Vagina (tissue), 2 donors: ENCODE measurements at regions not wholly inside any gene's neighbourhood (a gene's known extent, or its start where the extent isn't known, plus 50 kb on each side); places are given as distances from the start of the nearest gene placed in this dataset.

Experiments
- DNase-seq, 2 donors: peaks; one replicate each; pipeline ENCODE4 v3.0.0-alpha.2; 2017; ENCODE audit errors: extremely low spot score in 2 of 2
- H3K27ac ChIP-seq: fragments of 200-600 bp; sonication (generic); one replicate; pipeline ENCODE4 v1.5.1; 2019
- H3K27me3 ChIP-seq: fragments of 200-600 bp; sonication (generic); one replicate; pipeline ENCODE4 v1.5.1; 2019
- H3K36me3 ChIP-seq, 2 donors: fragments of 200-600 bp; sonication (generic); one replicate each; pipeline ENCODE4 v1.5.1; 2017 to 2019
- H3K4me1 ChIP-seq: fragments of 200-600 bp; sonication (generic); one replicate; pipeline ENCODE4 v1.5.1; 2019
- H3K4me3 ChIP-seq, 2 donors: fragments of 200-600 bp; sonication (generic); 1 replicate in 1 of 2; 2 replicates in 1 of 2; pipeline ENCODE4 v1.5.1; 2016 to 2019
- H3K9me3 ChIP-seq: fragments of 200-600 bp; sonication (generic); one replicate; pipeline ENCODE4 v1.5.1; 2019
- POLR2A ChIP-seq, 2 donors: fragments of 450-650 bp; IDR thresholded peaks; one replicate each; pipeline ENCODE4 v1.6.1; 2017; ENCODE audit warnings: antibody characterized with exemption in 2 of 2, mild to moderate bottlenecking in 2 of 2, moderate library complexity in 2 of 2
- POLR2AphosphoS5 ChIP-seq, 2 donors: sonication (generic); formaldehyde crosslinking; IDR thresholded peaks; one replicate each; pipeline ENCODE4 v1.9.0; 2017; ENCODE audit warnings: antibody characterized with exemption in 2 of 2, mild to moderate bottlenecking in 2 of 2, low read depth in 1 of 2; ENCODE audit not compliant: insufficient read depth in 1 of 2
- intact Hi-C: fragments of 100-400 bp; cut with DNase I; formaldehyde crosslinking; loops from one replicate; pipeline ENCODE4 v1.15.1; 2023
- TF ChIP-seq, protein P1 (sequence below), 3 experiments: fragments of 450-650 bp in 2 of 3; fragments of 200-600 bp in 1 of 3; sonication (generic) in 1 of 3; IDR thresholded peaks; one replicate each; pipeline ENCODE4 v1.5.1; 2017 to 2019; ENCODE audit warnings: antibody characterized with exemption in 3 of 3, mild to moderate bottlenecking in 2 of 3, moderate library complexity in 2 of 3

DNA sequence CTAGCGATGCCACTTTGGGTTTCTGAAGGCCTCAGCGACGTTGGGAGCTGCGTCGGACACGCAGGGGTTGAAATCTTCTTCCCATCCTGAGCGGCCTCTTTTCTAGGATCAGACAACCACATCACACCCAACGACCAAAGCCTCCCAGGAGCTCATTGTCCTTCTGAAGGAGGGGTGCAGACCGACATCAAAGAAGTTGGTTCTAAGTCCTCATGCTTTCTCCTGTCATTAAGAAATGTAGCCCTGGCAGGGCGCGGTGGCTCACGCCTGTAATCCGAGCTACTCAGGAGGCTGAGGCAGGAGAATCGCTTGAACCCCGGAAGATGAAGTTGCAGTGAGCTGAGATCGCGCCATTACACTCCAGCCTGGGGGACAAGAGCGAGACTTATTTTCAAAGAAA is 1681.9 kb downstream of the TP53TG3F start:
- H3K27me3 ChIP-seq = no peaks in the 10 kb centered on the region
- H3K9me3 ChIP-seq = no peaks in the 10 kb centered on the region
- DNase-seq = no peak
- intact Hi-C loops = no loop called here
- H3K4me3 ChIP-seq = no peak overlapping the region
- no peaks in the 10 kb centered on the region for H3K36me3 ChIP-seq
- no peak overlapping the region for H3K27ac ChIP-seq
- no peaks in the 10 kb centered on the region for H3K4me1 ChIP-seq
- TF ChIP-seq, protein P1, sequence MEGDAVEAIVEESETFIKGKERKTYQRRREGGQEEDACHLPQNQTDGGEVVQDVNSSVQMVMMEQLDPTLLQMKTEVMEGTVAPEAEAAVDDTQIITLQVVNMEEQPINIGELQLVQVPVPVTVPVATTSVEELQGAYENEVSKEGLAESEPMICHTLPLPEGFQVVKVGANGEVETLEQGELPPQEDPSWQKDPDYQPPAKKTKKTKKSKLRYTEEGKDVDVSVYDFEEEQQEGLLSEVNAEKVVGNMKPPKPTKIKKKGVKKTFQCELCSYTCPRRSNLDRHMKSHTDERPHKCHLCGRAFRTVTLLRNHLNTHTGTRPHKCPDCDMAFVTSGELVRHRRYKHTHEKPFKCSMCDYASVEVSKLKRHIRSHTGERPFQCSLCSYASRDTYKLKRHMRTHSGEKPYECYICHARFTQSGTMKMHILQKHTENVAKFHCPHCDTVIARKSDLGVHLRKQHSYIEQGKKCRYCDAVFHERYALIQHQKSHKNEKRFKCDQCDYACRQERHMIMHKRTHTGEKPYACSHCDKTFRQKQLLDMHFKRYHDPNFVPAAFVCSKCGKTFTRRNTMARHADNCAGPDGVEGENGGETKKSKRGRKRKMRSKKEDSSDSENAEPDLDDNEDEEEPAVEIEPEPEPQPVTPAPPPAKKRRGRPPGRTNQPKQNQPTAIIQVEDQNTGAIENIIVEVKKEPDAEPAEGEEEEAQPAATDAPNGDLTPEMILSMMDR (IDR thresholded peaks at IDR 0.05) = no peak
- TF ChIP-seq POLR2A (IDR thresholded peaks at IDR 0.05) (no peak), POLR2AphosphoS5 (IDR thresholded peaks at IDR 0.05; ENCODE audit: insufficient read depth in 1 of 2, low read depth in 1 of 2) (no peak)

DNA sequence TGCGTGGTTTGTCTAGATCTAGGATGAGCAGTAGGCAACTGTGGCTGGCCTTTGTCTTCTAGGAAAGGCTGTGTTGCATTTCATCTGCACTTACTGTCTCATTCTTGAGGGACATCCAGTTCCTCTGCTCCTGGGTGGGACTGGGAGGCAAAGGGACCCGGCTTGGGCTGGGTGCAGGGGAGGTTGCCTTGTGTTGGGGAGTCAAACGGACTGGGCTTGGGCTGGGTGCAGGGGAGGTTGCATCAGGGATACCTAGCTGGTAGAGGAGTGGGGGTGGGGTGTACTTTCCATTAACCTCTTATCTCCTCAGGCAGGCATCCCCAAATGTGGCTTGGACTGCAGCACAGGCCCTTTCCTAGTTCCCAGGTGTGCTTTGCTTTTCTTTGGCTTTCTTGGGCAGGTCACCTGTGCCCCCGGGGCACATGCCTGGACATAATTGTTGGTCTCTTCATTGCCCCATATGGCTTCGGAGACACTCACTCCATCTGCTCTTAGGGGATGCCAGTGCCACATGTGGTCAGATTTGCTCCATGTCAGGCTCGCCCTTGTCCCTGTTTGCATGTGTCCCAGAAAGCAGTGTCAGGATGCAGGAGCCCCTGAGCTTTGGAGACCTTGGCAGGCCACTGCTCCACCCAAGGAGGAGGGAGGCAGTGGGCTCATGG is 1682.9 kb downstream of the TP53TG3F start:
- H3K27ac ChIP-seq = no peak overlapping the region
- H3K9me3 ChIP-seq = no peaks in the 10 kb centered on the region
- no peak for TF ChIP-seq POLR2AphosphoS5 (IDR thresholded peaks at IDR 0.05; ENCODE audit: insufficient read depth in 1 of 2, low read depth in 1 of 2)
- TF ChIP-seq, protein P1 (IDR thresholded peaks at IDR 0.05) = no peak
- no peak for TF ChIP-seq POLR2A (IDR thresholded peaks at IDR 0.05)
- H3K4me3 ChIP-seq = no peak overlapping the region
- intact Hi-C loops = no loop called here
- no peak for DNase-seq
- H3K27me3 ChIP-seq = no peaks in the 10 kb centered on the region
- no peaks in the 10 kb centered on the region for H3K36me3 ChIP-seq
- H3K4me1 ChIP-seq = no peaks in the 10 kb centered on the region

DNA sequence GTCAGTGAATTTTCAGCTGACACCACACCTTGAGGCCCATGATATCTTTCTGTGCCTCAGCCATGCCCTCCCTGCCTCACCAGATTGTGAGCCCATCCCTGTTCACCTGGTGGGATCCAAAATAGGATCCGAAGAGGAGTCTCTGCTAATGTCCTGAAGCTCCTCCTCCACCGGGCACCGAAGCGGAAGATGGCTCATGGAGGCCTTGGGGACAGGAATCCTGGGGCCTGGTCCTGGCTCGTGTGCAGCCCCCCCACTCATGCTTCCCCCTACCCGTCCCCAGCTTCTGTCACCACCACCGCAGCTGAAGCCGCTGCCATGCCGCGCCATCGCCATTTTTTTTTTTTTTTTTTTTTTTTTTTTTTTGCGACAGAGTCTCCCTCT is 1683.4 kb downstream of the TP53TG3F start:
- H3K27ac ChIP-seq = no peak overlapping the region
- TF ChIP-seq POLR2AphosphoS5 (IDR thresholded peaks at IDR 0.05; ENCODE audit: insufficient read depth in 1 of 2, low read depth in 1 of 2) = no peak
- TF ChIP-seq, protein P1 (IDR thresholded peaks at IDR 0.05) = no peak
- no peaks in the 10 kb centered on the region for H3K36me3 ChIP-seq
- H3K9me3 ChIP-seq = no peaks in the 10 kb centered on the region
- no peak overlapping the region for H3K4me3 ChIP-seq
- intact Hi-C loops = no loop called here
- no peaks in the 10 kb centered on the region for H3K4me1 ChIP-seq
- DNase-seq = no peak
- H3K27me3 ChIP-seq = no peaks in the 10 kb centered on the region

DNA sequence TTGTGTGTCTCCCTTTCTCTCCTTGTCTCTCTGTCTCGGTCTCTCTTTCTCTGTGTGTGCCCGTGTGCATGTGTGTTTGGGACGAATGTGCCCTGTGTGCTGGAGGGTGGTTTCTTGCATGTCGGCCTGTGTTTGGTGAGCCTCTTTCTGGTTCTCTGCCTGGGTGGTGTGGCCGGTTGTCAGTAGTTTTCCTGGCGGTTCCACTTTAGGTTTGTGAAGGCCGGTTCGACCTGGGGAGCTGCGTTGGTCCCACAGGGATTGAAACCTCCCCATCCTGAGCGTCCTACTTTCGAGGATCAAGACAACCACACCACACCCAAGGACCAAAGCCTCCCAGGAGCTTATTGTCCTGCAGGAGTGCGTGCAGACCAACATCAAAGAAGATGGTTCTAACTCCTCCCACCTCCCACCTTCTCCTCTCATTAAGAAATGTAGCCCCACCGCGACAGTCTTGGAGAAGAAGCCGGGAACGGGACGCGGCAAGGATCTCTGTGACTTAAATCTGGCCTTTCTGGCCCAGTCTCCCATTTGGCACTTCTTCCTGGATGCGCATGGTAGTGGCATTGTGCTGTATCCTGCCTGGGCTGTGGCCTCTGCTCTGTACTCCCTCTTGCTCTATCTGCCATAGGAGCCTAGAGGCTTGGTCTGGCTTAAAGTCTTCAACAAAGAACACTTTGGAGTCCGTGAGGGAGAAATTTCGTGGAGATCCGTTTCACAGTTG is 1685.0 kb downstream of the TP53TG3F start:
- H3K27ac ChIP-seq = no peak overlapping the region
- intact Hi-C loops = no loop called here
- no peaks in the 10 kb centered on the region for H3K9me3 ChIP-seq
- H3K4me1 ChIP-seq = no peaks in the 10 kb centered on the region
- no peaks in the 10 kb centered on the region for H3K36me3 ChIP-seq
- H3K27me3 ChIP-seq = no peaks in the 10 kb centered on the region
- TF ChIP-seq POLR2A (IDR thresholded peaks at IDR 0.05) (no peak), POLR2AphosphoS5 (IDR thresholded peaks at IDR 0.05; ENCODE audit: insufficient read depth in 1 of 2, low read depth in 1 of 2) (no peak)
- TF ChIP-seq, protein P1 (IDR thresholded peaks at IDR 0.05) = no peak
- no peak overlapping the region for H3K4me3 ChIP-seq
- DNase-seq = no peak
